ENCODE measurements at regions not wholly inside any gene's neighbourhood (a gene's known extent, or its start where the extent isn't known, plus 50 kb on each side); places are given as distances from the start of the nearest gene placed in this dataset.

- Histone ChIP-seq H3K9me3 (ENCODE audit: low read depth, low read length, poor library complexity, severe bottlenecking) (no peaks in the 10 kb centered on the region), H3K4me3 (ENCODE audit: low read depth, low read length, poor library complexity, severe bottlenecking) (no peak overlapping the region), H3K4me1 (ENCODE audit: insufficient read depth, low read length, poor library complexity, severe bottlenecking) (no peaks in the 10 kb centered on the region), H3K27me3 (replicated peaks; ENCODE audit: insufficient read depth, low read depth, low read length, poor library complexity) (no peaks in the 10 kb centered on the region), H3K27ac (ENCODE audit: low read depth, low read length, poor library complexity, severe bottlenecking) (no peak overlapping the region), H3K36me3 (ENCODE audit: insufficient read depth, low read length, poor library complexity, severe bottlenecking) (no peaks in the 10 kb centered on the region)
- no TSS peak for BruUV-seq (replicated peaks)
- TF ChIP-seq, protein P1, sequence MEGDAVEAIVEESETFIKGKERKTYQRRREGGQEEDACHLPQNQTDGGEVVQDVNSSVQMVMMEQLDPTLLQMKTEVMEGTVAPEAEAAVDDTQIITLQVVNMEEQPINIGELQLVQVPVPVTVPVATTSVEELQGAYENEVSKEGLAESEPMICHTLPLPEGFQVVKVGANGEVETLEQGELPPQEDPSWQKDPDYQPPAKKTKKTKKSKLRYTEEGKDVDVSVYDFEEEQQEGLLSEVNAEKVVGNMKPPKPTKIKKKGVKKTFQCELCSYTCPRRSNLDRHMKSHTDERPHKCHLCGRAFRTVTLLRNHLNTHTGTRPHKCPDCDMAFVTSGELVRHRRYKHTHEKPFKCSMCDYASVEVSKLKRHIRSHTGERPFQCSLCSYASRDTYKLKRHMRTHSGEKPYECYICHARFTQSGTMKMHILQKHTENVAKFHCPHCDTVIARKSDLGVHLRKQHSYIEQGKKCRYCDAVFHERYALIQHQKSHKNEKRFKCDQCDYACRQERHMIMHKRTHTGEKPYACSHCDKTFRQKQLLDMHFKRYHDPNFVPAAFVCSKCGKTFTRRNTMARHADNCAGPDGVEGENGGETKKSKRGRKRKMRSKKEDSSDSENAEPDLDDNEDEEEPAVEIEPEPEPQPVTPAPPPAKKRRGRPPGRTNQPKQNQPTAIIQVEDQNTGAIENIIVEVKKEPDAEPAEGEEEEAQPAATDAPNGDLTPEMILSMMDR (conservative IDR thresholded peaks at IDR 0.05; ENCODE audit: low read depth, low read length) = no peak
- no peak for TF ChIP-seq EZH2 (IDR thresholded peaks at IDR 0.05; ENCODE audit: borderline replicate concordance, low read depth, low read length, poor library complexity, severe bottlenecking)
- DNase-seq (ENCODE audit: low spot score) = no peak
- intact Hi-C loops (cut with micrococcal nuclease; ENCODE audit: unreplicated experiment) = no loop called here
- ChIA-PET CTCF (no interaction called here), POLR2A (ENCODE audit: low non-redundant PET) (no interaction called here)
These were observed 87.0 kb upstream of the MAF start for GRCh38 chr16:79687249-79688130.

DNA sequence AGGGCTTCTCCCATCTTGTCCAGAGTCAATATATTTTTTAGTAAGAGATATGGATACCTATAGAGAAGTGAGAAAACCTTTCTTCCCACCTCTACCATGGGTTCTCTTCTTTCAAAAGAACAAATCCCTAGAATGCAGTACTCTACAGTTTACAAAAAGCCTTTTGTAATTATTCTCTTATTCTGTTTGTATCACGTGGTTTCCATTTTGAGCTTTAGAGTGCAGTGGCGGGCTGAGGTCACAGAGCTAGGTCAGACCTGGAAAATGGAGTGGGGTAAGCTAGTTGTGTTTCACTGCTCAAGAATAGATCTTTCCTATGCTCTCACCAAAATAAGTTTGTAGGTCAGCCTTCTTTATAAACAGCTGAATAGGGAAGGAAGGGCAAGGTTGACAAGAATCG is 85.3 kb upstream of the MAF start:
- Histone ChIP-seq H3K4me1 (ENCODE audit: insufficient read depth, low read length, poor library complexity, severe bottlenecking) (no peaks in the 10 kb centered on the region), H3K4me3 (ENCODE audit: low read depth, low read length, poor library complexity, severe bottlenecking) (no peak overlapping the region), H3K9me3 (ENCODE audit: low read depth, low read length, poor library complexity, severe bottlenecking) (no peaks in the 10 kb centered on the region), H3K36me3 (ENCODE audit: insufficient read depth, low read length, poor library complexity, severe bottlenecking) (no peaks in the 10 kb centered on the region), H3K27ac (ENCODE audit: low read depth, low read length, poor library complexity, severe bottlenecking) (no peak overlapping the region), H3K27me3 (replicated peaks; ENCODE audit: insufficient read depth, low read depth, low read length, poor library complexity) (no peaks in the 10 kb centered on the region)
- intact Hi-C loops (cut with micrococcal nuclease; ENCODE audit: unreplicated experiment) = no loop called here
- no TSS peak for BruUV-seq (replicated peaks)
- CTCF ChIA-PET = no interaction called here
- no peak for DNase-seq (ENCODE audit: low spot score)
- no peak for TF ChIP-seq EZH2 (IDR thresholded peaks at IDR 0.05; ENCODE audit: borderline replicate concordance, low read depth, low read length, poor library complexity, severe bottlenecking)
- TF ChIP-seq, protein P1 (conservative IDR thresholded peaks at IDR 0.05; ENCODE audit: low read depth, low read length) = no peak
- POLR2A ChIA-PET (ENCODE audit: low non-redundant PET) = no interaction called here

GRCh38 chr16:79679334-79679733 is 78.8 kb upstream of the MAF start:
- Histone ChIP-seq H3K36me3 (ENCODE audit: insufficient read depth, low read length, poor library complexity, severe bottlenecking) (no peaks in the 10 kb centered on the region), H3K27me3 (replicated peaks; ENCODE audit: insufficient read depth, low read depth, low read length, poor library complexity) (no peaks in the 10 kb centered on the region), H3K4me3 (ENCODE audit: low read depth, low read length, poor library complexity, severe bottlenecking) (no peak overlapping the region), H3K27ac (ENCODE audit: low read depth, low read length, poor library complexity, severe bottlenecking) (no peak overlapping the region), H3K4me1 (ENCODE audit: insufficient read depth, low read length, poor library complexity, severe bottlenecking) (no peaks in the 10 kb centered on the region), H3K9me3 (ENCODE audit: low read depth, low read length, poor library complexity, severe bottlenecking) (no peaks in the 10 kb centered on the region)
- ChIA-PET POLR2A (ENCODE audit: low non-redundant PET) (no interaction called here), CTCF (no interaction called here)
- TF ChIP-seq, protein P1 (conservative IDR thresholded peaks at IDR 0.05; ENCODE audit: low read depth, low read length) = no peak
- no peak for TF ChIP-seq EZH2 (IDR thresholded peaks at IDR 0.05; ENCODE audit: borderline replicate concordance, low read depth, low read length, poor library complexity, severe bottlenecking)
- DNase-seq (ENCODE audit: low spot score) = no peak
- intact Hi-C loops (cut with micrococcal nuclease; ENCODE audit: unreplicated experiment) = no loop called here
- no TSS peak for BruUV-seq (replicated peaks)
